Mesendoderm (in vitro differentiated cells): ENCODE measurements at regions not wholly inside any gene's neighbourhood (a gene's known extent, or its start where the extent isn't known, plus 50 kb on each side); places are given as distances from the start of the nearest gene placed in this dataset.
"Not testable (repeated sequence)": the region's sequence is repeated elsewhere in the genome, so short reads cannot be mapped to it uniquely, and the experiment has no call there.

Source experiments
- DNase-seq: peaks from one replicate; pipeline ENCODE4 v3.0.0; 2013
- H2AK5ac ChIP-seq: 2 replicates; pipeline ENCODE4 v1.6.1; 2013; ENCODE audit warnings: low read length, inconsistent platforms
- H2BK120ac ChIP-seq: 2 replicates; pipeline ENCODE4 v1.6.1; 2013; ENCODE audit warnings: low read depth, mild to moderate bottlenecking, low read length, moderate library complexity, mixed read lengths
- H2BK15ac ChIP-seq: replicated peaks from 2 replicates; pipeline ENCODE4 v1.6.1; 2013; ENCODE audit warnings: low read depth, mild to moderate bottlenecking, moderate library complexity
- H2BK5ac ChIP-seq: 2 replicates; pipeline ENCODE4 v1.6.1; 2013; ENCODE audit warnings: low read length, inconsistent platforms
- H3K18ac ChIP-seq: 2 replicates; pipeline ENCODE4 v1.6.1; 2013; ENCODE audit warnings: mild to moderate bottlenecking, low read length, mixed read lengths
- H3K23ac ChIP-seq: one replicate; pipeline ENCODE4 v1.6.1; 2013; ENCODE audit warnings: low read length
- H3K27ac ChIP-seq: 2 replicates; pipeline ENCODE4 v1.5.1; 2013; ENCODE audit warnings: low read depth, mild to moderate bottlenecking, inconsistent platforms, low read length, moderate library complexity
- H3K27me3 ChIP-seq: 2 replicates; pipeline ENCODE4 v1.6.1; 2013; ENCODE audit warnings: low read length, control low read depth, mild to moderate bottlenecking, inconsistent platforms; ENCODE audit not compliant: insufficient read depth, poor library complexity
- H3K36me3 ChIP-seq: 2 replicates; pipeline ENCODE4 v1.6.1; 2013; ENCODE audit warnings: low read length, inconsistent platforms; ENCODE audit not compliant: control insufficient read depth, insufficient read depth
- H3K4ac ChIP-seq: one replicate; pipeline ENCODE4 v1.6.1; 2013; ENCODE audit warnings: low read depth, mild to moderate bottlenecking, low read length, moderate library complexity
- H3K4me1 ChIP-seq: 2 replicates; pipeline ENCODE4 v1.6.1; 2013; ENCODE audit warnings: low read depth, low read length, inconsistent platforms; ENCODE audit not compliant: control insufficient read depth
- H3K4me2 ChIP-seq: 2 replicates; pipeline ENCODE4 v1.6.1; 2013; ENCODE audit warnings: low read length
- H3K4me3 ChIP-seq: 2 replicates; pipeline ENCODE4 v1.5.1; 2013; ENCODE audit warnings: mild to moderate bottlenecking, low read length
- H3K56ac ChIP-seq: one replicate; pipeline ENCODE4 v1.6.1; 2013; ENCODE audit warnings: low read length
- H3K79me1 ChIP-seq: 2 replicates; pipeline ENCODE4 v1.6.1; 2013; ENCODE audit warnings: low read length, inconsistent platforms
- H3K79me2 ChIP-seq: 2 replicates; pipeline ENCODE4 v1.6.1; 2013; ENCODE audit warnings: mild to moderate bottlenecking, low read length; ENCODE audit not compliant: control insufficient read depth, insufficient read depth
- H3K9ac ChIP-seq: 2 replicates; pipeline ENCODE4 v1.6.1; 2013; ENCODE audit warnings: low read length, inconsistent platforms
- H4K5ac ChIP-seq: one replicate; pipeline ENCODE4 v1.6.1; 2013; ENCODE audit warnings: low read length
- H4K8ac ChIP-seq: one replicate; pipeline ENCODE4 v1.6.1; 2013; ENCODE audit warnings: low read depth, mild to moderate bottlenecking, control low read depth, low read length, moderate library complexity
- WGBS: extraction: QIAGEN DNeasy Blood & Tissue Kit; methylation state at CpG from one replicate; pipeline ENCODE4 v1.1.7; 2013; ENCODE audit warnings: low lambda C conversion rate, missing lambda C conversion rate; ENCODE audit not compliant: insufficient coverage; ENCODE audit errors: extremely low coverage; 5-methylcytosine and 5-hydroxymethylcytosine counted together

- H3K56ac ChIP-seq, H3K79me2 ChIP-seq, H3K27ac ChIP-seq, H2BK15ac ChIP-seq, H4K5ac ChIP-seq, H3K27me3 ChIP-seq, H3K18ac ChIP-seq, DNase-seq, H3K4ac ChIP-seq, H2BK120ac ChIP-seq, H3K23ac ChIP-seq, H3K36me3 ChIP-seq, H3K79me1 ChIP-seq, H2AK5ac ChIP-seq, H3K4me3 ChIP-seq, H3K4me1 ChIP-seq, H3K9ac ChIP-seq, H2BK5ac ChIP-seq, H3K4me2 ChIP-seq, H4K8ac ChIP-seq: not testable (repeated sequence)
- no CpG with 5 or more reads among the region's 1 CpG for WGBS
Measured at GRCh38 chr5:82626012-82626411, 347.9 kb upstream of the RPS23 start.

- Histone ChIP-seq H4K8ac (no peak overlapping the region), H3K27ac (no peak overlapping the region), H3K23ac (no peak overlapping the region), H2AK5ac (no peak overlapping the region), H3K18ac (no peak overlapping the region), H2BK5ac (no peak overlapping the region), H3K56ac (no peak overlapping the region), H2BK120ac (no peak overlapping the region), H3K9ac (no peak overlapping the region), H3K79me1 (no peaks in the 10 kb centered on the region), H3K4me3 (no peak overlapping the region), H3K27me3 (no peaks in the 10 kb centered on the region), H3K4me2 (no peak overlapping the region), H3K79me2 (no peaks in the 10 kb centered on the region), H3K4me1 (no peaks in the 10 kb centered on the region), H2BK15ac (no peak overlapping the region), H3K4ac (no peak overlapping the region), H3K36me3 (no peaks in the 10 kb centered on the region), H4K5ac (no peak overlapping the region)
- DNase-seq = no peak
- no CpG with 5 or more reads among the region's 1 CpG for WGBS
Measured at GRCh38 chr5:82624062-82624461, 345.9 kb upstream of the RPS23 start.

GRCh38 chr5:82622711-82623514, 344.8 kb upstream of the RPS23 start:
- Histone ChIP-seq H3K23ac (no peak overlapping the region), H3K4ac (no peak overlapping the region), H3K27ac (no peak overlapping the region)

GRCh38 chr5:82622205-82622604, 344.1 kb upstream of the RPS23 start:
- no peak for DNase-seq
- WGBS = no CpG with 5 or more reads among the region's 4 CpGs

More at GRCh38 chr5:82622711-82623514, 344.8 kb upstream of the RPS23 start:
- no CpG with 5 or more reads among the region's 6 CpGs for WGBS
- Histone ChIP-seq H3K36me3 (no peaks in the 10 kb centered on the region), H3K4me2 (no peak overlapping the region), H3K18ac (no peak overlapping the region), H3K56ac (no peak overlapping the region), H3K4me1 (no peaks in the 10 kb centered on the region), H3K9ac (no peak overlapping the region), H2BK120ac (no peak overlapping the region), H4K8ac (no peak overlapping the region), H3K27me3 (no peaks in the 10 kb centered on the region), H2BK5ac (no peak overlapping the region), H2AK5ac (no peak overlapping the region), H4K5ac (no peak overlapping the region), H2BK15ac (no peak overlapping the region), H3K79me1 (no peaks in the 10 kb centered on the region), H3K79me2 (no peaks in the 10 kb centered on the region), H3K4me3 (no peak overlapping the region)
- DNase-seq = no peak

GRCh38 chr5:82620957-82621600, 342.9 kb upstream of the RPS23 start:
- H3K4ac ChIP-seq = no peak overlapping the region
- H2BK120ac ChIP-seq = no peak overlapping the region
- no peaks in the 10 kb centered on the region for H3K79me2 ChIP-seq
- no peak overlapping the region for H3K9ac ChIP-seq
- WGBS = no CpG with 5 or more reads among the region's 3 CpGs
- no peak overlapping the region for H4K5ac ChIP-seq
- no peak overlapping the region for H2AK5ac ChIP-seq
- no peak overlapping the region for H2BK15ac ChIP-seq
- H3K18ac ChIP-seq = no peak overlapping the region
- no peak overlapping the region for H3K4me3 ChIP-seq
- H4K8ac ChIP-seq = no peak overlapping the region
- H3K23ac ChIP-seq = no peak overlapping the region
- H3K4me1 ChIP-seq = no peaks in the 10 kb centered on the region
- no peaks in the 10 kb centered on the region for H3K27me3 ChIP-seq
- no peak overlapping the region for H3K27ac ChIP-seq
- H3K4me2 ChIP-seq = no peak overlapping the region
- no peak overlapping the region for H2BK5ac ChIP-seq
- H3K56ac ChIP-seq = no peak overlapping the region
- no peak for DNase-seq
- H3K36me3 ChIP-seq = no peaks in the 10 kb centered on the region
- H3K79me1 ChIP-seq = no peaks in the 10 kb centered on the region

More at GRCh38 chr5:82622205-82622604, 344.1 kb upstream of the RPS23 start:
- Histone ChIP-seq H3K27ac (no peak overlapping the region), H3K79me1 (no peaks in the 10 kb centered on the region), H2BK5ac (no peak overlapping the region), H3K9ac (no peak overlapping the region), H3K23ac (no peak overlapping the region), H3K56ac (no peak overlapping the region), H3K79me2 (no peaks in the 10 kb centered on the region), H3K36me3 (no peaks in the 10 kb centered on the region), H4K5ac (no peak overlapping the region), H3K27me3 (no peaks in the 10 kb centered on the region), H3K4ac (no peak overlapping the region), H4K8ac (no peak overlapping the region), H3K18ac (no peak overlapping the region), H3K4me2 (no peak overlapping the region), H2BK15ac (no peak overlapping the region), H2BK120ac (no peak overlapping the region), H3K4me3 (no peak overlapping the region), H2AK5ac (no peak overlapping the region), H3K4me1 (no peaks in the 10 kb centered on the region)
